Fibroblast of skin of right quadriceps (primary cell): ENCODE measurements at regions not wholly inside any gene's neighbourhood (a gene's known extent, or its start where the extent isn't known, plus 50 kb on each side); places are given as distances from the start of the nearest gene placed in this dataset.
"Not testable (repeated sequence)": the region's sequence is repeated elsewhere in the genome, so short reads cannot be mapped to it uniquely, and the experiment has no call there.

ENCODE experiments used
- DNase-seq: peaks from one replicate; pipeline ENCODE4 v3.0.0-alpha.2; 2013

- no peak for DNase-seq
Measured at GRCh38 chr5:25362799-25363198, 718.0 kb upstream of the CDH10 start.

DNA sequence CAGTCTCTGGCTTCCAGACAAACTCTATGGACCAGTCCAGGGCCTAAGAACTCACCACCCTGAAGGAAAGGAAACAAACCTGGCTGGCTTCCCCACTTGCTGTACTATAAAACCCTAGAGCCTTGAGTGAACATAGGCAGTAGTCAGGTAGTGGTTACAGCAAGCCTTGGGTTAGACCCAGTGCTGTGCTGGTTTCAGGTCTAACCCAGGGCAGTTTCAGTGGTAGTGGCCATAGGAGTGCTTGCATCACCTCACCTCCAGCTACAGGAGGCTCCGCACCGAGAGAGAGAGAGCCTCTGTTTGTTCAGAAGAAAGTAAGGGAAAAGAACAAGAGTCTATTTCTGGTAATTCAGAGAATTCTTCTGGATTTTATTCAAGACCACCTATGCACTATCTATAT, 714.1 kb upstream of the CDH10 start:
- DNase-seq, result no peak

GRCh38 chr5:25357605-25358004, 712.8 kb upstream of the CDH10 start:
- no peak for DNase-seq

DNA sequence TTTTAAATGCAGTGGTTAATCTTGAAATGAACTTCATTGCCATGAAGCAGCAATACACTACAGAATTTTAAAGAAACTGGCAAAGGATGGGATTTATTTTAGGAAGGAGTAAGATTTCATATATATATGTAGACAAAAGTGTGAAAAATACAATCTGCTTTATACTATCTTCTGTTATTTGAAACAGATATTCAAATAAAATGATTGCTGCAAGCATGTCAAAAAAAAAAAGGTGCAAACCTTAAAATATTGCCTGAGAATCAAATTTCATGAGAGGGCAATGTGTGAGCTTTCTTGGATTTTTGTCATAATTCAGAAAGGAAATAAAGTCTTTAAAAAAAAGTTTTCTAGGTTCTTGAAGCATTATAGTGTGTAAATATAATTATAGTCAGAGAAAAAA, 705.0 kb upstream of the CDH10 start:
- no peak for DNase-seq

- DNase-seq, result no peak
Measured at GRCh38 chr5:25345240-25345771, 700.5 kb upstream of the CDH10 start.

- no peak for DNase-seq
Measured at GRCh38 chr5:25339541-25339940, 694.8 kb upstream of the CDH10 start.

DNA sequence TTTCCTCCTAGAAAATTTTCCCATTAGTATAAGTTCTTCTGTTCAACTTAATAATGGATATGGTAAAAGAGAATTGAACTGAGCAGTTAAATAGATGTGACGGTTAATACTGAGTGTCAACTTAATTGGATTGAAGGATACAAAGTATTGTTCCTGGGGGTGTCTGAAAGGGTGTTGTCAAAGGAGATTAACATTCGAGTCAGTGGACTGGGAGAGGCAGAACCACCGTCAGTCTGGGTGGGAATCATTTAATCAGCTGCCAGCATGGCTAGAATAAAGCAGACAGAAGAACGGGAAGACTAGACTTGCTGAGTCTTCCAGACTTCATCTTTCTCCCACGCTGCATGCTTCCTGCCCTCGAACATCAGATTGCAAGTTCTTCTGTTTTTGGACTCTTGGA, 689.6 kb upstream of the CDH10 start:
- DNase-seq, result no peak

- no peak for DNase-seq
Measured at GRCh38 chr5:25330721-25331120, 685.9 kb upstream of the CDH10 start.

GRCh38 chr5:25327172-25327571, 682.4 kb upstream of the CDH10 start:
- no peak for DNase-seq

GRCh38 chr5:25301836-25302235, 657.1 kb upstream of the CDH10 start:
- no peak for DNase-seq

DNA sequence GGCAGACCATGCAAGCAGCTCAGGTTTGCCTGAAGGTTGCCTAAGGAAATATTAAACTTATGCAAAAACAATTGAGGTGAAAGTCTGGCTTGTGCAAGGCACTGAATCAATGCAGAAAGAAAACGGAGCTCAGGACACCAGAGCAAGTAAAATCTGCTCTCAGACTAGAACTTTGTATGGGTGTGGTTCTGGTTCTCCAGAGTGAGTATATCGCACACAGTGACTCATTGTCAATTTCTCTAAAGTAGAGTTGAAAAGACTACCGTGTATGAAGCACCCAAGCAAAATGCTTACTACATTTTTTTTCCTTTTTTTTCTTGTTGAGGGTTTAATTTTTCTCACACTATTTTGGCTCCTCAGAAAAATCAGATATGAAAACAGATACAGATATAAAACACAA, 650.3 kb upstream of the CDH10 start:
- DNase-seq, result no peak

DNA sequence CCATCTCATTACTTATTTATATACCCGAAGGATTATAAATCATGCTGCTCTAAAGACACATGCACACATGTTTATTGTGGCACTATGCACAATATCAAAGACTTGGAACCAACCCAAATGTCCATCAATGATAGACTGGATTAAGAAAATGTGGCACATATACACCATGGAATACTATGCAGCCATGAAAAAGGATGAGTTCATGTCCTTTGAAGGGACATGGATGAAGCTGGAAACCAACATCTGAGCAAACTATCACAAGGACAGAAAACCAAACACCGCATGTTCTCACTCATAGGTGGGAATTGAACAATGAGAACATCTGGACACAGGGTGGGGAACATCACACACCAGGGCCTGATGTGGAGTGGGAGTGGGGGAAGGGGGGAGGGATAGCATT, 645.0 kb upstream of the CDH10 start:
- DNase-seq, result not testable (repeated sequence)

DNA sequence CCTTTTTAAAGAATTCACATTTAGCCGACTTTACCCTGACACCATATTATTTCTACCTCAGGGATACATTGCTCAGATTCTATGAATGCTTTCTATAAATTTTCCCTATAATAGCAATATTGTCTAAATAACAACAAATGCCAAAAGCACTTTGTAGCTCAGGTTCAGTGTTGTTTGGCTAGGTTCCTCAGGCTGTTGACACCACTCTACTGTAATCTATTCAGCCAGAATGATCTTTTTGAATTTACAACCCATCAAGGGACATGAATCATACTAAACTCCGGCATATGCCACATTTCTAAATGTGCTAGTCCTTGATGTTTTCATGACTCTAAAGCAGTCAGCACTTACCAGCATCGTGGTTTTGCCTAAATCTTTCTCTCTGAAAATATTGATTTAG, 641.5 kb upstream of the CDH10 start:
- no peak for DNase-seq

DNA sequence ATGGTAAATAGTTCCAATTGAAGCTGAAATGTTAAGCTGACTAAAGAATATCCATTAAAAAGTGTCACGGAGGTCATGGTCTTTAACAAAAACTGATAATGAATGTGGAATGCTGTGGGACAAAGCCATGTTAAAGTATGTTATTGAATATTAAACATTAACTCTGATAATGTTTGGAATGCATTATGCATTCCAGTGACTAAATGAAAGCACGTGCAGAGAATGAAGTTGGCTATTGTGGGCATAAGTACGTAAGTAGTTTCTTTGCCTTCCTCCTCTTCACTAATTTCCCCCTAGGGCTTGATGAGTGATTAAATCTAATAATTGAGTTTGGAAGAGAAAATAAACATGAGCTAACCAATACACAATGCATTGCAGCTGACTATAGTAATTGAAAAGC, 640.4 kb upstream of the CDH10 start:
- DNase-seq, result no peak

GRCh38 chr5:25263507-25263906, 618.7 kb upstream of the CDH10 start:
- DNase-seq, result not testable (repeated sequence)

- no peak for DNase-seq
Measured at GRCh38 chr5:25262221-25262620, 617.4 kb upstream of the CDH10 start.

DNA sequence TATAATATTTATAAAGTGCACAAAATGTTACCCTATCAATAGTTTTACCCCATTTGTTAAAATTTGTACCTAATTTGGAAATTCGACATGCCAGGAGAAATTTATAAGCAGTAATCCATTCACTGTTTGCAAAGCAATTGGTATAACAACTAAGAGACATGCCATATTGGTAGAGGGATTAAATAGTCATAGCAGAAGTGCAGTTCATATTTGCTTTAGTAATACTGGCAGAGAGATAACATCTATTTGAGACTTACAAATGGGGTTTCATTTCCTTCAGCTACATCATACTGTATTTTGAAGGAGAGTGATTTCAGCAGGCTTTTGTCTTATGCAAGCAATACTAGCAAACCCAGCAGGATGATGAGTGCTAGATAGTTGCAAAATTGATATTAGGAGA, 610.4 kb upstream of the CDH10 start:
- no peak for DNase-seq

- no peak for DNase-seq
Measured at GRCh38 chr5:25241981-25242380, 597.2 kb upstream of the CDH10 start.

GRCh38 chr5:25238720-25239119, 593.9 kb upstream of the CDH10 start:
- DNase-seq, result not testable (repeated sequence)

DNA sequence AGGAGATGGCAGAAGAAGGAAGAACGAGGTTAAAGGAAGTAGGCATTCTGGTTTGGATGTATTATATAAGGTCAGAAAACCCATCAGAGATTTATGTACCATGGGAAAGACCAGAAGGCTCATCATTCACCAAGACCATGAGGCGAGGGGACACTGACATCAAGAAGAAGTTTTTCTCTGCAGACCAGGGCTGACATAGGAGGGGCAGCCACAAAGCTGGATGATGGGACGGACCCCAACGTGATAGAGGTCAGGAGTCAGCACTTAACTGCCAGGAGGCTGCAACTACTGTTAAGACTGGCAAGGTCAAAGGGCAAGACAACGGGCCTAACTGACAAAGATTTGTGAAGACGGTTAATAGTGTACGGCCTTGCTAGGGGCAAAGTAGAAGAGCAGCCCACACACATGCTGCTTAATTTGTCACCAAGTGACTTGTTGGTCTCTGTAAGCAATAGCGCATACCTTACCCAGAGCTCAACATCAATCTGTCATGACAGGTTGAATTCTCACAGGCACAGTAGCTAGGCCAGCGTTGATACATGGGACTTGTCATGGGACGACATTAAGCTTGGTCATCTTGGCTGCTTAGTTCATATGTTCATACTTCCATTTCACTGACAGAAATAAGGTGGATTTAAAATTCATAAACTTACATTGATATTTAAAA, 579.7 kb upstream of the CDH10 start:
- no peak for DNase-seq

DNA sequence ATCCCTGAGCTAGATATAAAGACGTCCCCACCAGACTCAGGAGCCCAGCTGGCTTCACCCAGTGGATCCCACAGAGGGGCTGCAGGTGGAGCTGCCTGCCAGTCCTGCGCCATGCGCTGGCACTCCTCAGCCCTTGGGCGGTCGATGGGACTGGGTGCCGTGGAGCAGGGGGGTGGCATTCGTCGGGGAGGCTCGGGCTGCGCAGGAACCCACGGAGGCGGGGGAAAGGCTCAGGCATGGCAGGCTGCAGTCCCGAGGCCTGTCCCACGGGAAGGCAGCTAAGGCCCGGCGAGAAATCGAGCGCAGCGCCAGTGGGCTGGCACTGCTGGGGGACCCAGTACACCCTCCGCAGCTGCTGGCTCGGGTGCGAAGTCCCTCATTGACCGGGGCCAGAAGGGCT, 555.1 kb upstream of the CDH10 start:
- DNase-seq, result not testable (repeated sequence)

DNA sequence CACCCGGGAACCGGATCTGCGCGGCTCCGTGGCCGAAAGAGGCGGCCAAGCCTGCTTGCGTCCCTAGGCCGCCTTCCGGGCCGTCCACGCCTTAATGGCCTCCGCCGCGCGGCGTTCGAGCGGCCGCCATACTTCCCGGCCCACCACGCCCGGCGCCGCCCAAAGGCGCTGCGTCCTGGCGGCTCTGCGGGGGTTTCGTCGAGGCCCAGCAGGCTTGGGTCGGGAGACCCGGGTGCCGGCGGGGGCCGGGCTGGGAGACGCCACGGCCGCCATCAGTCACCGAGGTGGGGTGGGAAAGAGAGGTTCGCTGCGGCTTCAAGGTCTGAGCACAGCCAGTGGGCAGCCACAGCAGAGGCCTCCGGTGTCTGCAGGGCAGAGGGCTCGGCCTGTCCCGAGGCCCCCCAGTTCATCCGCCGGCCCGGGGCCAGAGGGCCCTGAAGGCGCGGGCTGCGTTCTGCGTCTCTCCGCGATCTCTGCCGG, 545.8 kb upstream of the CDH10 start:
- DNase-seq, result no peak

DNA sequence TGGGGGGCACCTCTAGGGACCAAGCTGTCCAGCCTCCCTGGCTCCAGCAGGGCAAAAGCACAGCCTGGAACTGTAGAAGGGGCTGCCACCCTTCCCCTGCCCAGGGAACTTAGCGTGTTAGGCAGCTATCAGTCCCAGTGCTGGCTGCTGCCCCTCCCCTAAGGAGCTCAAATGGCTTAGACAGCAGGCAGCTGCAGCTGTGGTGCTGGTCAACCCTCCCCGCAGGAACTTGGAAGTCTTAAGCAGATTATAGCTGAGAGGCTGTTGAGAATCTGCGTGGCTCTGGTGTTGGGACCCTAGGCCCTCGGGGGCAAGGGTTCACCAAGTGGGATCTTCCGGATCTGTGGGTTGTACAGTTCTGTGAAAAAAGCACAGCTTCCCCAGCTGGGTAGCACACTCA, 536.5 kb upstream of the CDH10 start:
- no peak for DNase-seq

DNA sequence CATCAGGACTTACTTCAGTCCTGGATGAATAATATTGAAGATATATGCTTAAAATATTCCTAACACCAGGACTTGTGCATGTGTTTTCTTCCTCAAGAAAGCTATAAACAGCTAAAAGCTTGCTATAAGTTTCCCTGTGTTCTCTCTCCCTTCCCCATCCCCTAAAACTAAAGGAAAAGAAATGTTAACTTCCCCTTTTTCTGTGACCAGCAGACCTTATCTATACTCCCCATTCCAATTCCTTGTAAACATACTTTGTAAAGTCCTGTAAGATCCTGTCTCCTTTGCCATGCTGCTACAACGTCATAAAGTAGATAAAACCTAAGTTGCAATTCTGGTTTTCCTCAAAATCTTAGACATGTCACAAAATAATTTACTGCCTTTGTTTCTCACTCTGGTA, 517.8 kb upstream of the CDH10 start:
- DNase-seq, result not testable (repeated sequence)

GRCh38 chr5:25160891-25161290, 516.1 kb upstream of the CDH10 start:
- DNase-seq, result no peak
